Muscle of arm (tissue), 1 donor: ENCODE measurements at regions not wholly inside any gene's neighbourhood (a gene's known extent, or its start where the extent isn't known, plus 50 kb on each side); places are given as distances from the start of the nearest gene placed in this dataset.
A peak's percentile ranks its signal among the peaks of the same experiment; 100 is the strongest.

ENCODE experiments used
- DNase-seq: peaks from one replicate; pipeline ENCODE4 v3.0.0-alpha.2; 2013

DNA sequence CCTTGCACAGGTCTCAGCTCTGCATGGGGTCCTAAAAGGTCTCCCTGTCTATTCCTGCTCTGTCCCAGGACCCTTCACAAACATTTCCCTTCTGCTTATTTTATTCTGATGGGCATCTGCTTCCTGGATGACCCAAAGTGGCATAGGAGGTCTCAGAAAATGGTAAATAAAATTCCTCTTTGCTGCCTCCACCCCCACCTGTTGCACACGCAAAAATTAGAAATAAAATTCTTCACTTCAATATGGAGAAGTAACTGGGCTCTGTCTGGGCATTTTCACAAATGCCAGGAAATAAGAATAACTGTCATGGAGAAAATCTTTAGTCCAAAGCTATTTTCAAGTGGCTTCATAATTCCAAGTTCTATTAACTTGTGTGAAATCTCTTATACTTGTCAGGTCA is 106.6 kb upstream of the MAP1B start:
- DNase-seq: no peak

DNA sequence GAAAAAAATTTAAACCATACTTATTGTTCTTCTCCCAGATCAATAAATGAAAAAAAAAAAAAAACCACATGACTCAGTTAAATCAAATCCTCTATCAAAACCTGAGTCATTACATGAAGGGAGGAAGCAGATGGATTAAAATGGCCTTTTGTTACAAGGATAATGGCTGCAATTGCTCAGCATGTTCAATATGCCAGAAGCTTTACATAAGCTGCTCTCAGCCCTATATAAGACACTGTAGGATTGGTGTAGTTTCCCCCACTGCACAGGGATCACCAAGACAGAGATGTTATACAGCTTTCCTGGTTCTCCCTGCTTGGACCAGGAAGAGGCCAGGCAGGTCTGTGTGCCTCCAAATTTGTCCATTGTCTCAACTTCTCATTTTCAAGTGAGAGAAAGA is 101.6 kb upstream of the MAP1B start:
- no peak for DNase-seq

DNA sequence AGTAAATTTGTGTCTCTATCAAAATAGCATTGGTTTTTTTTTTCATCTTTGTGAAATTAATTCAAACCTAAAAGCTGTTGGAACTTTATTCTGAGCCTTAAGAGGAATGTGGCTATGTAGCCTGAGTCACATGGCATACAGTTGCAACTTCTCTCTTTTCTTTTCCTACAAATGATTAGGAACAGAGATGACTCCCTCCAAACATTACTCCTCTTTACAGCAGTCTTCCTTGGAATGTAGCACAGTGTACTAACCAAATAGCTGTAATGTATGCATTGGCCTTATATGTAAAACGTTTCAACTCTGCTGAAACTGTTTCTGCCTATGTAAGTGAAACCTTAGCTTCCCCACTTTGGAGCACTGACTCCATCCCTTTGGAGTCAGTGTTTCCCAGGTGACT is 100.9 kb upstream of the MAP1B start:
- no peak for DNase-seq

DNA sequence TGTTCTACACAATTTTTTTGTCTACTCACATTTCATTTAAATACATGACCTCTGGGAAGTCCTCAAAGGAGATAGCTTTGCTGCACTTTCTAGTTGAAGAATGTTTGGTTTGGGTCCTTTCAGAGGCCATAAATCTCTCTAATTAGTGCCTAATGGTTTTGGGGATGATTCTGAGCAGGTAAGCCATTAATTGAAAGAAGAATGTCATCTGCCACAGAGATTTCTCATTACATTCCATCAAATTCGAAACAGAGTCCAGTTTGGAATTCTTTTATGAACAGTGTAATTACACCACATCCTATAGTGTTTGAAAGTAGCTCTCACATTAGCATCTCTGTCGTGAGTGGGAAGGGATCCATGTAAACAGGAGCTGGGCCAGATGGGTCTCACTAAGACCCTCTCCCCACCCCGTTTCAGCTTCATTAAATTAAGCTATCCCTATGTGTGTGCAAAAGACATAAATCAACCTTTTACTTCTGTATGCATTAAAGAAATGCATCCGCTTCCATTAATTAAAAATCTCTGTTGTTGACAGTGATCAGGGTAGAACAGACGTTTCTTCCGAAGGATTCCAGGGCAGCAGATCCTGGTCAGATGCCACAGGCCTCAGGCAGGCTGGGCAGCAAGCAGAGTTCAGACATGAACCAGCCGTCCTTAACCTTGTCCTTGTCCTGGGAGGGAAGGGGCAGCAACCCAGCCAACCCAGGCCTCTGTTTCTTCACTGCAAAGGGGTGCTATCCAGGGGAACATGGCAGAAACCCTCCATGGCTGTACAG is 99.8 kb upstream of the MAP1B start:
- no peak for DNase-seq

DNA sequence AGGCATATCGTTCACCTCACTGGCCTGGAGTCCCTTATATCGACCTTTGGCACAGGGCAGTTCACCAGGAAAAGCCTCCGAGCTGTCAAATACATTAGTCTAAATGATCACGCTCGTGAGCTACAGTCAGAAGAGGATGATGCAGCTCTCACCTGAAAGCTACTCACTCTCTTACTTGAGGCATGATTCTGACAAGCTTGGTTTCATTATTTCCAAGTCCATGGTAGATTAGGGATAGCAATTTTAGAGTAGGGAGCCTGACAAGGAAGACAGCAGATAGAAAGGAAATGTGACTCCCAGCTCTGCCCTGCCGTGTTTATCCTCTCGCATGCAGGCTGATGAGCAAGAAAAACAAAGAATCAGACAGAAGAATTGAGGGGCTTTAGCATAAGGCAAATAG is 98.0 kb upstream of the MAP1B start:
- DNase-seq: no peak

DNA sequence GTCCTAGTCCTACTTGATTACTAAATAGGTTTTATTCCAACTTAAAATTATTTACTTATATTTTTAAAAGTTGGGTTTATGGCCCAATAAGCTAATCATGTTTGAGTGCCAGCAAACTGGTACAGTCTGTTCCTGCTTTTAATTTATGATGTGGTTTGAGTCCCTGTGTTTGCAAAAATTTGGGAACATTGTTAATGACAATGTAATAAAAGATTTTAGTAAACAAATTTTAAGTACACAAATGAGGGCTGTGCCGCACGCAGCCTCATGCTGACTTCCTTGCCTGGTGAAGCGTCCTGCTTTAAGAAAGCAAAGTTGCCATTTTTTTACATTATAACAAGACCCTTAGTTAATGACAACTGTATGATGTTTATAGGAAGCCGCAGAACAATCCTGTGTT is 96.8 kb upstream of the MAP1B start:
- no peak for DNase-seq

DNA sequence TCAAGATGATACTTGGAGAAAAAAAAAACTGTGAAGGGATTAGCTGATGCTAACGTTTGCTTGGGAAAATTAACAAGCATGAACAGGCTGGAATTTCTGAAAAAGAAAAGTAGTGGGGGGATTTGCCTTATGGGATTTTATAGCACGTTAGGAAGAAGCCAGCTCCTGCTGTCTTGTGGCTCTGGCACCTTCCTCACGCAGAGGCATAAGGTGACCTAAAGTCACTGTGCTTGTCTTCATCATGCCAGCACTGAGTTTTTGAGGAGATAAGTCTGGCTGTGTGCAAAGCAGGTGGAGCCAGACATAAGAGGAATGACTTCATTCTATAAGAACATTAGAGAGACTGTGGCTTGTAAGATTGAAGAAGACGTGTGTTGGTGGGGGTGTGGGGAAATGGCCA is 94.4 kb upstream of the MAP1B start:
- DNase-seq: no peak

DNA sequence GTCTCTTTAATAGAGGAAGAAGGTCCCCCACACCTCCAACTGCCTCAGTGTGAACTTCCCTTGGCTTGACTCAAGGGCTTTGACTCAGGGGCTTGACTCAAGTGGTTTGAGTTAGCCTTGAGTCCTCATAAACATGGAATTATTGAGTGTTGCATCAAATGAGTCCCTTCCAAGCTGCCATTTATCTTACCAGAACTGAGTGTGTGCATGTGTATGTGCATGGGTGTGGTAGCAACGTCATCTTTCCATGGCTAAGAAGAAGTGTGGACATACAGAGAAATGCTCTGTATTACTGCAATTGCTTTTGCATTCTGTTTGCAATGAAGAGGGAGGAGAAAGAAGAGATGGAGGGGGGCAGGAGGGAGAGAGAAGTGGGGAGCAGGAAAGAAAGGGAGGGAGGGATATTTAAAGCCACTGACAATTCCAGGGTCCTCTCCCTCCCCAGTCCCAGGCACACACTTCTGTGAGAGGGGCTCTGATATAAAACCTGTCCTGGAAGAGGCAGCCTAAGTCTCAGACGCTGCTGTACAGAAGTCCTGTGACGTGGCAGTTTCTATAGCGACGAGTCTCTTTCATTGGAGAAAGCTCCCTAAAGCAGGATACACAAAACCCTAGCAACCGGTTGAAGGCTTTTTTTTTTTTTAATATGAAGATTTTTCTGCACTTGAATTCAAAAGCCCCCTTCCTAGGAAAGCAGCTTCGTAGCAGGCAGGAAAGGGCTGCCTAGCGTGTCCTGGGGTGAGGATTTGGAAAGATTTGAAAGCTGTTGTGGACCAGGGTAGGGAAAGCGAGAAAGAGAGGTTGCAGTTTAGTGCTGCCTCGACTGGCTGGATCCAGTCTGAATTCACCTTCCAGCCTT is 93.3 kb upstream of the MAP1B start:
- peak; percentile 77 for DNase-seq

DNA sequence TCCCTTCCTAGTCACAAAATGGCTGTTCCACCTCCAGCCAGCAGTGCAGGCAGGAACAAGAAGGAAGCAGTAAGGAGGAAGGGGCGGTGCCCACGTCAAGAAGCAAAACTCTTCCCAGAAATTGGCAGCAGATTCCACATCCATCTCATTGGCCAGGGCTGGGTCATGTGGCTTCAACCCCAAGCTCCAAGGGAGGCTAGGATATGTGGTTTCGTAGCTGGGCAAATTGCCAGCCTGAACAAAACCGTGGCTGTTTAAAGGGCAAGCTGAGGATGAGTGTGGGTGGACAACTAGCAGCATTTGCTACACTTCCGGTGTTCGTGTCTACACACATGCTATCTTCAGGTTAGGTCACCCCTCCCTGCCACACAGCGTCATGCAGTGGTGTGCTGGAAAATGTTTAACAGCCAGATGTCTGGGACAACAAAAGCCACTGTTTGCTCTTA is 92.1 kb upstream of the MAP1B start:
- DNase-seq: no peak

DNA sequence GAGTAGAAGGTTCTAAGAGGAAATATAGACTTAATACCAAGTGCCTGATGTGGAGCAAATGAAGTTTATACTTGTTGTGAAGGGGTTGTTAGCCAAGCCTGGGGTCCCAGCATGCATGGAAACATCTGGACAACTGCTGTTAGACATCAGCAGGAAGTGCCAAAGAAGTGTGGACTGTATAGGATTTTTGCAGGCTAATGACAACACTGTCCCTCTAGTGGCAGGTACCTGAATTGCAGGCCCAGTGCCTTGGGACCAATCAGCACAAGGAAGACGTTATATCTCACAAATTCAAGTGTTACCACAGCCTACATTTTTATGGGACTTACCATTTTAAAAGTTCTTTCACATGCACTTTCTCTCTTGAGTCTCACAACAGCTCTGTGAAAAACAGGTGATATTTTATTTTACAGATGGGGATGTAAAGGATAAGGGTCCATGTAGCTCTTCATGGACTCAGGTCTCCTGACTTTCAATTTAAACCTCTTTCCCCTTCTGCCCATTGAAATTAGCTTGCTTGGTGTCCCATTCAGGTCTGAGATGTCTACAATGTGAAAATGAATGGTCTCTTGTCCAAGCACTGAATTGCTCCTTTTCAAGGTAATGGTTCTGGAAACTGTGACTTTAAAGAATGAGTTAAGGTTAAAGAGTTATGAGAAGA is 89.0 kb upstream of the MAP1B start:
- no peak for DNase-seq

DNA sequence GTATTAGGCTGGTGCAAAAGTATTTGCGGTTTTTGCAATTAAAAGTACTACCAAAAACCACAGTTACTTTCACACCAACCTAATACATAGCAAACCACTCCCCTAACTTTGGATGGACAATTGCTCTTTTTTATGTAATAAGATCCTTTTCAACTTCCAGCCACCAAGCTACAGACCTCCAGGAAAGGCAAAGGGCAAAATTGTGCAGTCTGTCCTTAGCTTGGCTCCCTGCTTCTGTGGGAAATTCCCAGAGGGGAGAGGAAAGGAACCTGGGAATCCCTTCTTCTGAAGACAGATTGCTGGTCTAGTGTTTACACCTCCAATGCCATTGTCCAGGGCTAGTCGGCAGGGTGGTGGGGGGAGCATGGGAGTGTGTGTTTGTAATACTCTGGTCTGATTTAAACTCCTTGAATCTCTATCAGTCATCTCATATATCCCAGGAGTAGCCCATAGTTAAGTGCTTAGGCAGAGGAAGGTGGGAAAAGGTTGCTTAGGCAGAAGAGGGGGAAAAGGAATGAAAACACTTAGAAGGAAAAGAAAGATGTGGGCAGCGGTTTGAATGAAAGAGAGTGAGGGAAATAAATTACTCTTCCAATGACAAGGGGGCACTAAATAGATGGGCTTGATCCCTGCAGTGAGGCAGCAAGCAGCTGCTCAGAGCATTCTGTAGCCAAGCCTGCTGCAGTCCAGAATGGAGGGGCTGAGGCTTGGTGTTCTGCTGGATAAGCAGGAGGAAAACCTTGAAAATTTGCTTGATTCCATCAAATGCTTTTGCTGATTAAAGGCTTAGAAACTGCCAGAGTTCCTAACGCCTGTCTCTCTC is 86.9 kb upstream of the MAP1B start:
- no peak for DNase-seq

DNA sequence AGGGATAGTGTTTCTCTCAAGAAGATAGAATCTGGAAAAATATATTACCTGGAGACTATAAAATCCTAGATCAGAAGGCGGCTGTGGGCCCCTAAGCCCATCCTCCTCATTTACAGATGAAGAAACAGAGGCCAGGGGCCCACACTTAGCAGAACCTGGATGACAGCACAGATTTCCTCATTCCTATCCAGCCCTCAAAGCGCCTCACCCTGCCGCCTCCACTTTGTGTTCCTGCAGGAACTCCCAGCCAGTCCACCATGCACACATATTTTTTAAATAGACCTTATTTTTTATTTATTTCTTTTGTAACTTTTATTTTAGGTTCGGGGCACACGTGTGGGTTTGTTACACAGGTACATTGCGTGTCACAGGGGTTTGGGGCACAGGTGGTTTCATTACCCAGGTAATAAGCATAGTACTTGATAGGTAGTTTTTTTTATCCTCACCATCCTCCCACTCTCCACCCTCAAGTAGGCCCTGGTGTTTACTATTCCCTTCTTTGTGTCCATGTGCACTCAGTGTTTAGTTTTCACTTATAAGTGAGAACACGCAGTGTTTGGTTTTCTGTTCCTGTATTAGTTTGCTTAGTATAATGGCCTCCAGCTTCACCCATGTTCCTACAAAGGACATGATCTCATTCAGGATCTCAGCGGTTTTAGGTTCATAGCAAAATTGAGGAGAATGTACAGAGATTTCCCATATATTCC is 85.5 kb upstream of the MAP1B start:
- DNase-seq: no peak

DNA sequence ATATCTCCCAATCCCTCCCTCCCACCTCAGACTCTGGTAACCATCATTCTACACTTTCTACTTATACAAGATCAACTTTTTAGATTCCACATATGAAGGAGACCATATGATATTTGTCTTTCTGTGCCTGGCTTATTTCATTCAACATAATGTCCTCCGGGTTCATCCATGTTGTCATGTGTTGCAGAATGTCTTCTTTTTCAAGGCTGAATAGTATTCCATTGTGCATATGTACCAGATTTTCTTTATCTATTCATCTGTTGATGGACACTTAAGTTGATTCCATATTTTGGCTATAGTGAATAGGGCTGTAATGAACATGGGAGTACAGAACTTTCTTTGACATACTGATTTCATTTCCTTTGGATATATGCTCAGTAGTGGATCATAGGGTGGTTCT is 78.9 kb upstream of the MAP1B start:
- no peak for DNase-seq

DNA sequence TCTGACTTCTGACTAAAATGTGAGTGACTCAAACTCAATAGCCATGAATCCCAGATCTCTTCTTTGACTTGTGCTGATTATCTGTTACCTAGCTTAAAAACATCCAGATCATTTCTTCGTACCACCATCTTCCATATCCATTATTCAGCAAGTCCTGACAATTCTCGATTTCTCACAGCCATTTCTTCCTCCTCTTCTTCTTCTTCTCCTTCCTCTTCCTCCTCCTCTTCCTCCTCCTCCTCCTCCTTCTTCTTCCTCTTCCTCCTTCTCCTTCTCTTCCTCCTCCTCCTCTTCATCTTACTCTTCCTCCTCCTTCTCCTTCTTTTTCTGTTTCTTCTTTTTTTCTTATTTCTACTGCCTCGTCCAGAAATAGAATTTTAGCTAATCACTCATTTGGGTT is 77.0 kb upstream of the MAP1B start:
- no peak for DNase-seq

DNA sequence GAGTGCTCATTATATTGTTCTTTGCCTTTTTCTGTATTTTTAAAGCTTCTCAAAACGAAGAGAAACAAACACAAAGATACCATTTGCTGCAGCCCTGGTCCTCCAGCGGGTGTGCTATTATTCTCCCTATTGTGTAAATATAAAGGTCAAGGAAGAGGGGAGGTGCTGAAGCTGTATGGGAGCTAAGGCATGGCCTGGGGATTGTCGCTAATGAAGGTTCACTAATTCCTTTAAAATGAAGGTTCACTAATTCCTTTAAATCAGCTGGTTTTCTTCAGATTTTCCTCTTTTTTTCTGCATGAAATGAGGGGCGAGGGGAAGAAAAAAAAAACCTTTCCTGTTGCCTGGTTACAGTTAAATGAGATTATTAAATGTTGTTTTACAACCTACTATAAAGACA is 74.5 kb upstream of the MAP1B start:
- no peak for DNase-seq

DNA sequence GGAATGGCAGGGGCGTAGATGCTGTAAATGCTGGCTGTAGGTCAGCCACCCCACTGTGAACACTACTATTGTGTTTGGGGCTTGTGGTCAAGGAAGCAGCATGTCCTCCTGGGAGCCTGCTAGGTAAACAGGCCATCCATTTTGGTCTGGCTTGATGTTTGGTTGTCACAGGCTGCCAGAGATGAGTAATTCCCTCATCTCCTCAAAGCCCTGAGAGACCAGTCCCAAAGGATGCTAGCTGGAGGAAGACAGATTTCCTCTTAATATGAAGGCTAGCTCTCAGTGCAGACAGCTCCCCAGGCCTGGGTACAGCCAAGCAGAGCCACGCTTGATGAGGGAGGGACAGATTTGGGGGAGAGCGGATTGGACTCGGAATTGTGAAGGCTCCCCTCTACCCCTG is 72.5 kb upstream of the MAP1B start:
- DNase-seq: no peak

DNA sequence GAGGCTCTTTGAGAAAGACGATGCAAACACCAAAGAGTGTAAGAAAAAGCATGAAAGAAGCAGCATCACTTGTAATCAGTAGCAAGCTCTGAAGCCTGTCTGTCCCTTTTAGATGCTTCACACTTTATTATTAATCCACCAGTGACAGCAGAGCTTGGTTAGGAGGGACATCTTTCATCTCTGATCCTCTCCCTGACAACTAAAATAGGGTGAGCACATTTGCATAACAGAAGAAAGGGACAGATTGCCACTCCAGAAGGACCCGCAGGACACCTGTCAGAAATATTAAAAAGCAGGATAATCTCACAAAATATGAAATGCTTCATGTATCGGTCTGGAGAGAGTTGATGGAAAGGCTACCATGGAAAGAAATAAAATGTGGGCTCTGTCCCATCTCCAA is 71.4 kb upstream of the MAP1B start:
- no peak for DNase-seq

DNA sequence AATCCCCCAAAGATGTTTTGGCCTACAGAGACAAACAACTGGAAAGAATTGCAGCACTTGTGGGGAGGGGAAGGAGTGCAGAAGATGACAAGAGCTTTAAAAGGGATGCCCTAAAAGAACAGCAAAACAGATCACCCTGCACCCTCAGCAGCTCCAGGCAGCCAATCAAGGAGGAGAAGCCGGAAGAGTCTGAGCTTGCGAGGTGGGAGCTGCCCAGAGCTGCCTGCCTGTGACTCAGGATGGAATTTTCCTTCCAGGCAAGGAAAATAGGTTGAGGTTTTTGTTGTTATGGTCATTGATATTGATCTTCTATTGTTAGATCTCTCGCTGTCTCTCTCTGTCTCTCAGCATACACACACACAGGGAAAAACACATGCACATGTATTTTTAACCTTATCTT is 70.3 kb upstream of the MAP1B start:
- DNase-seq: no peak

DNA sequence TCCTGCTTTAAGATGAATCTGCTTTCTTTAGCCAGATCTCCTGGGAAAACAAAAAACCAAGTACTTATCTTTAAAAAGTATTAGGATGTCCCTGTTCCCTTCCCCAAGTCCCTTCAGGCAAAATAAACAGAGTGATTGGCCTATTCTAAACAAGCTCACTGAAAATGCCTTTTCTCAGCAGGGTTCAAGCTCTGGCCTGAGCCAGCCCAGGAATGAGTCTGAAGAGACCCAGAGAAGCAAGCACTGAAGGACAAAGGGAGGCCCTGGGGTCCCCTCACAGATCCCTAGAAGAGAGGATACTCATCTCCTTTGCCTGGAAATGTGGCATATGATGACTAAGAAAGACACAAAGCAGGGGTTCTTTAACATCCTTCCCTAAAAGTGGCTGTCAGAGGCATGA is 66.8 kb upstream of the MAP1B start:
- DNase-seq: no peak

DNA sequence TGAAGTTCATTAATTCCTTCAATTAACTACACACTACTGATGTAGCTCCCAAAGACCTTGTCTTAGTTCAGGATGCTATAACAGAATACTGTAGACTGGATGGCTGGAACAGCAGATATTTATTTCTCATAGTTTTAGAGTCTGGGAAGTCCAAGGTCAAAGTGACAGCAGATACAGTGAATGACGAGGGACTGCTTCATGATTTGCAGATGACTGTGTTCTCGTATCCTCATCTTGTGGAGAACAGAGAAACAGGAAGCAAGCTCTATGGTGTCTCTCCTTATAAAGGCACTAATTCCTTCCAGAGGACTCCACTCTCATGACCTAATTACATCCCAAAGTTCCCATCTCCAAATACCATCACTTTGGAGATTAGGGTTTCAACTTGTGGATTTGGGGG is 65.6 kb upstream of the MAP1B start:
- no peak for DNase-seq

DNA sequence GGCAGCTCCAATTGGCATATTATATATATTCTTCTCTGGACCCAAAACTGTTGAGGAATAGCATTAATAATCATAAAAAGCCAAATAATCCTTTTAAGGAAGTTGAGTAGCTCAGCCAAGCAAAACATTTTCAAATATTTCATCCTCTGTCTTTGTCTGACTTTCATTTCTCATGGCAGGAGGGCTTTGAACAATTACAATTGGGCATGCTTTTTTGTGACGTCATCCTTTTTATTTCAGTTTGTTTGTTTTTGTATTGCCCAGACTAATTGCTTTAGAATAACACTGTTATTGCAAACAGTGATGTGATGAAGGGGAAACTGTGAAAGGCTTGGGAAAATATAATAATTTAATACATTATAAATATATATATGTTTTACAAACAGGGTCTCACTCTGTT is 65.2 kb upstream of the MAP1B start:
- no peak for DNase-seq
